Activated effector memory CD4-positive, alpha-beta T cell treated with Interleukin-2 at 50 U/mL for 16 hours (primary cell): ENCODE measurements at regions not wholly inside any gene's neighbourhood (a gene's known extent, or its start where the extent isn't known, plus 50 kb on each side); places are given as distances from the start of the nearest gene placed in this dataset.
"Not testable (repeated sequence)": the region's sequence is repeated elsewhere in the genome, so short reads cannot be mapped to it uniquely, and the experiment has no call there.

Source experiments
- DNase-seq: peaks from one replicate; pipeline ENCODE4 v3.0.0-alpha.2; 2020

- no peak for DNase-seq
Measured at GRCh38 chr21:14903172-14903865, 161.5 kb downstream of the NRIP1 start.

GRCh38 chr21:14901482-14901958 is 163.3 kb downstream of the NRIP1 start:
- no peak for DNase-seq

- DNase-seq, result no peak
Measured at GRCh38 chr21:14900611-14901010, 164.2 kb downstream of the NRIP1 start.

DNA sequence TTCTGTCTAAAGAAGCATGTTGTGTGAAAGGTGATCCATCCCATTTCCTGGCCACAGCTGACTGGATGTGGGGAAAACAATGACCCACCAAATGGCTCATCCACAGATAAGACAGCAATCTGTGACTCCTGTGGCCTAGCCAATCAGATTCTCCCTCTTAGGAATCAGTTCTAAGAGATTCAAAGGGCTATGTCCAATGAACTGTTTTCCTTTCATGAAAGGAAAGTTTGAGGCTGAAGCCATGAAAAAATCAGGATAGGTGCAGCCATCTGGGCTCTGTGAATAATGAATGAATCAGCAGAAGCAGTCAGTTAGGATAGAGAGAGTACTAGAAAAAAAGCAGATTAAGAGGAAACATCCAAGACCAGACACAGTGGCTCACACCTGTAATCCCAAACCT is 164.7 kb downstream of the NRIP1 start:
- DNase-seq, result no peak

DNA sequence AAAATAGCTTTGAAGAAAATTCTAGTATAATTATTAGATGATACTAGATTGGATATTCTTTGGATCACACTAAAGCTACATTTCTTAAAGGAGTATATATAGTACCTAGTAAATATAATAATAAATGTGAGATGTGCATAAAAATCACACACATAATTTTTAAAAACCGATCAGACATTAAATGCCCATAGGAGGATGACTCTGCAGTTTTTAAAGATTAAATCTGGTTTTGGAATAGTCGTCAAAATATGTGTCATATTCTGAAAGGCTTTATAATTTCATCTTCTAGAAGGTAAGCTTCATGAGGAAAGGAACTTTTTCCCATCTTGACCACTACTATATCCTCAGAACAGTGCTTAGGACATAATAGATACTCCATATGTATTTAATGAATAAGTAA is 169.0 kb downstream of the NRIP1 start:
- DNase-seq, result no peak

DNA sequence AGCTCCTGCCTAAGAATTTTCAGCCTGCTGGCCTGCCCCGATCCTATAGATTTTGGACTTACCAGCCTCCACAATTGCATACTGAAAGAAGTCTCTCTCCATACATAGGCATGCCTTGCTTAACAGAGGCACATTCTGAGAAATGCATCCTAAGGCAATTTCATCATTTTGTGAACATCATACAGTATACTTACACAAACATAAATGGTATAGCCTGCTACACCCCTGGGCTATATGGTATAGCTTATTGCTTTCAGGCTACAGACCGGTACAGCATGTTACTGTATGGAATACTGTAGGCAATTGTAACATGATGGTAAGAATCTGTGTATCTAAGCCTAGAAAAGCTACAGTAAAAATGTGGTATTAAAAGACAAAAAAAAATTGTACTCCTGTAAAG is 174.7 kb downstream of the NRIP1 start:
- no peak for DNase-seq

DNA sequence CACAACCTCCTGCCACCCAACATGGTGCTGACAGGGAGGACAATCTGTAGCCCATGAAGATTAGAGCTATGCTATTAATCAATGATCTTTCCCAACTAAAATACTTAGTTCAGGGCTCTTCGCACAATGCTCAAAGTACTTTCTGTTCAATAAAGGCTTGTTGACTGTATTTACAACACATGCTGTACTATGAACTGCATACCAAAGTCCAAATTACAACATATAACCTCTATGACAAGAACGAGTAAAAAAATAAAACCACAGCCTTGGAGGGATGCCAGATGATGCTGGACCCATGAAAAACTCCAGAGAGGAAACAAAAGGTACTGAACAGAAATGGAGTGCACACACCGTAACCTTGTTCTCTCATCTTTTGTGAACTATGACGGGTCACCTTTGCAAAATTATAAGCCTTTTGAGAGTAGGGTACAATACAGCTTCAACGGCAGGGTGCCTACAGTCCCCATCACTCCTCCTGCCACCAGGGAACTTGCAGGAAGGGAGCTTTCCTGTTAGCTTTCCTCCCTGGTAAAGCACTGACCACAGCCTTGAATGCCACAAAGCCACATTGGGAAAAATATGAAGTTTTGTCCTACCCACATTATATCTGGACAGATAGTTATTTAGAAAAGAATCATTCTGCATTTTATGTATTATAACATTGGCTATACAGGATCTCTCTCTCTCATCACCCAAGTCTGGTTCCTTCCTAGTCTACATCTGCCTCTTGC is 175.6 kb downstream of the NRIP1 start:
- DNase-seq, result no peak

GRCh38 chr21:14888202-14888601 is 176.6 kb downstream of the NRIP1 start:
- no peak for DNase-seq

DNA sequence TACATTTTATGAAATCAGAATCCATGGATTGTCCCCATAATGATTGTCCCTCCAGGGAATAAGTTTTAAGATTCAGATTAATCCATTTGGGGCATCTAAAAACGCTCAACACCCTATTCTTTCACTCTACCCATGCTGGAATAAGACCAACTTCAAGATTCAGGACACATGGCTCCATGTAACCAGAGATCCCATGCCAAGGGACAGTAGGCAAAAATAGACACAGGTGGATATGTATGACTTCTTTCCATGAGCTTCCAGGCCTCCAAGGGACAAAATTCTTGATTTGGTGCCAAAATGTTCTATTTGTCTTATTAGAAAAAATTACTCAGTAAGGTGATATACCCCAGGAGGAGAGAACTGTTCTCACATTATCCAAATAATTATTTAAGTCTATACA is 178.8 kb downstream of the NRIP1 start:
- no peak for DNase-seq

GRCh38 chr21:14883351-14883750 is 181.4 kb downstream of the NRIP1 start:
- no peak for DNase-seq

DNA sequence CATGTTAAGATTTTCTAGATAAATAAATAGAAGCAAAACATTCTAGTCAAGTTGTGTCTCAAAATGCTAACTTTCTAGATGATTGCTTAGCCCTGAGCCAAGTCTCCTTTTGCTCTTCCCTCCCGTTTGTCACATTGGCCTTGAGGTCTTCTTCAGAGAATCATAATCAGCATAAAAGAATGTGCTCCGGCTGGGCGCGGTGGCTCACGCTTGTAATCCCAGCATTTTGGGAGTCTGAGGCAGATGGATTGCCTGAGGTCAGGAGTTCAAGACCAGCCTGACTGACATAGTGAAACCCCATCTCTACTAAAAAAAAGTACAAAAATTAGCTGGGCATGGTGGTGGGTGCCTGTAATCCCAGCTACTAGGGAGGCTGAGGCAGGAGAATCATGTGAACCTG is 182.3 kb downstream of the NRIP1 start:
- not testable (repeated sequence) for DNase-seq

- no peak for DNase-seq
Measured at GRCh38 chr21:14881863-14882499, 182.8 kb downstream of the NRIP1 start.

DNA sequence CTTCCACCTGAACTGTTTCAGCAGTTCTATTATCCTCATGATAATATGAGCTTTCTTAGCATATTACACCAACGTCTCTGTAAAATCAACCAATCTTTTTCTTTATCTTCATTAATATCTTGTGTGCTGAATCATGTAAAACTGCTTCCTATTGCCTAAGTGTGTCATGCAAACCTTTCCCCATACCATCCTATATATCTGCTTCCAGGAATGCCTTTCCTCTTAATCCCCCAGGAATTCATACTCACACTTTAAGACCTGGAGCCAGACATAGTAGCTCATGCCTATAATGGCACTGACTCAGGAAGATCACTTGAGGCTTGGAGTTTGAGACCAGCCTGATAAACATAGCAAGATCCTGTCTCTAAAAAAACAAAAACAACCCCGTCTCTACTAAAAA is 183.9 kb downstream of the NRIP1 start:
- DNase-seq, result no peak

GRCh38 chr21:14879458-14879857 is 185.3 kb downstream of the NRIP1 start:
- DNase-seq, result no peak

DNA sequence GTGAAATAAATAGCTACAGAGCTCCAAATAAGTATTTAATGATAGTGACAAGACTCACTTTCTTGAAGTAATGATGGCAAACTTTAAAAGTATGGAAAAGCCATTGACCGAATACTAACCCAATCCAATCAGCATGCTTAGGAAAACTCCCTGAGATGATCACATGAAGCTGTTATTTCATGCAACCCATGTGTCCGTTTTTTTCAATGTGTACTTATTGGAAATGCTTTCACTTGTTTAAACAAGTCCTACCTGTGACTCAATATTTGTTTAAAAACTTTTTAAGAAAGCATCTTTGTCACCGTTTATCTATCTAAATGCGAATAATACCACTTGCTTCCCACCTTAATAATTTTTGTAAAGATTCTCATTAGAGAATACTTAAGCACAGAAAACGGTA is 185.8 kb downstream of the NRIP1 start:
- no peak for DNase-seq

- no peak for DNase-seq
Measured at GRCh38 chr21:14877581-14878228, 187.1 kb downstream of the NRIP1 start.

GRCh38 chr21:14876524-14876840 is 188.3 kb downstream of the NRIP1 start:
- DNase-seq, result no peak

- no peak for DNase-seq
Measured at GRCh38 chr21:14875704-14876523, 188.9 kb downstream of the NRIP1 start.

- DNase-seq, result no peak
Measured at GRCh38 chr21:14875186-14875585, 189.6 kb downstream of the NRIP1 start.

DNA sequence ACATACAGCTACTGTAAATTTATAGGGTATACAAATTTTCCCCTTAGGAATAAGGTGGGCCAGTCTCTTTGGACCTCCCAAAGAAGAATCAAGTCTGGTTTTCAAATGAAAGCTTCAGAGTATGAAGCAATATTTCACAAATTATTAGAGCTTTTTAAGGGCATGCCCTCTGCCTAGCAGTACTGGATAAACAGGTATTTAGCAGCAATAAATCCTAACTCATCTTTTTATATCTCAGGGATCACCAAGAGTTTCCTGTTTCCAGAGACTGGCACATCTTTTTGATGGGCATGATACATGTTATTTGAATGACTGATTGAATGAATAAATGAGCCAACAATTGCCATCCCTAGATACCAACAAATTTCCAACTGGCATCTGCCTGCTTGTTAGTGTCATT is 190.4 kb downstream of the NRIP1 start:
- no peak for DNase-seq

GRCh38 chr21:14871861-14872260 is 192.9 kb downstream of the NRIP1 start:
- DNase-seq, result no peak

DNA sequence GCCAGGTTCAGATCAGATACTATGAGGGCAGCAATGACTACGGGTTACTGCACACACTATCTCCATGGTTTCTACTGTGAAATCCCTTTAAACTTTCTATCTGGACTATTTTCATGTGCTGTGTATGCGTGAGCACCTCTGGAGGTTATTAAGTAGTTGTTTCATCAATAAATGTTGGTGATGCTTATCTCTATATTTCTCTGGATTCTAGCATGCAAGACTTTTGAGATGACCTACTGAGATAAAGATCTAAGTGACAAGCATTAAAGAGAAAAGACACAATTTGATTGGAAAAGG is 194.0 kb downstream of the NRIP1 start:
- DNase-seq, result no peak
